H1 (cell line): ENCODE measurements at regions not wholly inside any gene's neighbourhood (a gene's known extent, or its start where the extent isn't known, plus 50 kb on each side); places are given as distances from the start of the nearest gene placed in this dataset.

Experiments
- ASH2L ChIP-seq: fragments of 200-600, 300-600 bp; sonication (generic); IDR thresholded peaks from one replicate; pipeline ENCODE4 v1.7.1; 2017; ENCODE audit warnings: low read length
- BACH1 ChIP-seq: IDR thresholded peaks from 2 replicates; pipeline ENCODE4 v1.6.1; 2012; ENCODE audit warnings: low read length, improper control_type of control experiment
- CHD7 ChIP-seq: fragments of 300-600 bp; sonication (generic); IDR thresholded peaks from 2 replicates; pipeline ENCODE4 v1.7.1; 2012; ENCODE audit warnings: low read length, moderate library complexity, mild to moderate bottlenecking, inconsistent platforms; ENCODE audit not compliant: insufficient replicate concordance
- JUN ChIP-seq: IDR thresholded peaks from 2 replicates; pipeline ENCODE4 v1.6.1; 2011; ENCODE audit warnings: low read depth, mild to moderate bottlenecking, improper control_type of control experiment, low read length
- KDM5A ChIP-seq: fragments of 200-600 bp; IDR thresholded peaks from 2 replicates; pipeline ENCODE4 v1.7.1; 2012; ENCODE audit warnings: mild to moderate bottlenecking, low read length, inconsistent platforms, mixed read lengths
- SRF ChIP-seq: IDR thresholded peaks from 2 replicates; pipeline ENCODE4 v1.6.1; 2011; ENCODE audit warnings: mild to moderate bottlenecking, low read depth, low read length, moderate library complexity
- TEAD4 ChIP-seq: IDR thresholded peaks from 2 replicates; pipeline ENCODE4 v1.6.1; 2012; ENCODE audit warnings: low read depth, low read length, inconsistent platforms, mixed read lengths

GRCh38 chr21:15466329-15466728 lies 263.5 kb upstream of the USP25 start (continued):
- TF ChIP-seq CHD7 (no peak), JUN (no peak), KDM5A (no peak), BACH1 (no peak), ASH2L (no peak), TEAD4 (no peak), SRF (no peak)
